ENCODE measurements at regions not wholly inside any gene's neighbourhood (a gene's known extent, or its start where the extent isn't known, plus 50 kb on each side); places are given as distances from the start of the nearest gene placed in this dataset.

- H4K20me1 ChIP-seq = no peaks in the 10 kb centered on the region
- TF ChIP-seq Cebpa-rat (IDR thresholded peaks at IDR 0.05) = no peak
- H3K27me3 ChIP-seq = no peaks in the 10 kb centered on the region
- H3K36me3 ChIP-seq = no peaks in the 10 kb centered on the region
- H3K4me1 ChIP-seq = peaks cover 11% of the 10 kb centered on the region
- no peak overlapping the region for H3K4me2 ChIP-seq
- no peak overlapping the region for H3K9ac ChIP-seq
- H3K27ac ChIP-seq = no peak overlapping the region
- H3K4me3 ChIP-seq = no peak overlapping the region
- H3K9me3 ChIP-seq = no peaks in the 10 kb centered on the region
Measured at GRCh38 chr21:35696644-35697043, 363.7 kb downstream of the SETD4 start.

- Histone ChIP-seq H3K4me2 (no peak overlapping the region), H3K36me3 (no peaks in the 10 kb centered on the region), H3K9me3 (peaks cover 13% of the 10 kb centered on the region), H3K4me3 (no peak overlapping the region), H4K20me1 (no peaks in the 10 kb centered on the region), H3K27me3 (no peaks in the 10 kb centered on the region), H3K27ac (no peak overlapping the region), H3K4me1 (peaks cover 12% of the 10 kb centered on the region), H3K9ac (no peak overlapping the region)
- no peak for TF ChIP-seq Cebpa-rat (IDR thresholded peaks at IDR 0.05)
Measured at GRCh38 chr21:35692311-35692710, 368.0 kb downstream of the SETD4 start.

DNA sequence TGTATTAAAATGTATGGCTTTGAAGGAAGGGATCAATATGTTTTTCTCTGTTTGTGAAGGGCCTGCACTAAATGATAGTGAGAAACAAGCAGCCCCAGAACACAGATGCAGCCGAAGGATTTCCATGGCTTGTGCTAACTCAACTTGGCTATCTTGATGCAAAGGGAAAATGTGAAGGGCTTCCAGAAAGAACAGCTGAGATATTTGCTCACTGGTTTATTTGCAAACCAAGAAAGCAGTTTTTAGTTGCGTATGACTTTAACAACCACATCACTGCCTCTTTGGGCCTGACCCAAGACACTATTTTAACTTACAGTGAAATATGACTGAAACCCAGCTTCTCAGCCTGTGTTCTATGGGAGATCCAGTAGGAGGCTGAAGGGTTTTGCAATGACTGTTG, 369.9 kb downstream of the SETD4 start:
- no peak overlapping the region for H3K27ac ChIP-seq
- no peak overlapping the region for H3K4me2 ChIP-seq
- no peak overlapping the region for H3K4me3 ChIP-seq
- H3K9ac ChIP-seq = no peak overlapping the region
- no peaks in the 10 kb centered on the region for H3K27me3 ChIP-seq
- H3K9me3 ChIP-seq = peaks cover 13% of the 10 kb centered on the region
- no peaks in the 10 kb centered on the region for H4K20me1 ChIP-seq
- TF ChIP-seq Cebpa-rat (IDR thresholded peaks at IDR 0.05) = no peak
- peaks cover 9% of the 10 kb centered on the region for H3K4me1 ChIP-seq
- no peaks in the 10 kb centered on the region for H3K36me3 ChIP-seq

DNA sequence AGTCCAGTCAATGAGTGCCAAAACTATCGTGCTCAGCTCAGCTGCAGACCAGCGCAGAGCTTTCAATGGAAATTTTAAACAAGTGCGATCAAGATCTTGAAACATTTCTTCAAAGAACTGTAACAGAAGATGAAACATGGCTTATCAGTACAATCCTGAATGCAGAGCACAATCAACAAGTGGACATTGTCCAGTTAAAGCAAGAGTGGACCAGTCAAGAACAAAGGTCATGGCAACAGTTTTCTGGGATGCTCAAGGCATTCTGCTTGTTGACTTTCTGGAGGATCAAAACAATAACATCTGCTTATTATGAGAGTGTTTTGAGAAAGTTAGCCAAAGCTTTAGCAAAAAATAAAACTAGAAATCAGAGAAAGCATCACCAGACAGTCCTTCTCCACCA, 374.2 kb downstream of the SETD4 start:
- no peak overlapping the region for H3K27ac ChIP-seq
- H4K20me1 ChIP-seq = no peaks in the 10 kb centered on the region
- no peaks in the 10 kb centered on the region for H3K27me3 ChIP-seq
- TF ChIP-seq Cebpa-rat (IDR thresholded peaks at IDR 0.05) = no peak
- no peak overlapping the region for H3K9ac ChIP-seq
- H3K9me3 ChIP-seq = peaks cover 9% of the 10 kb centered on the region
- H3K4me3 ChIP-seq = no peak overlapping the region
- H3K36me3 ChIP-seq = no peaks in the 10 kb centered on the region
- H3K4me2 ChIP-seq = no peak overlapping the region
- H3K4me1 ChIP-seq = peaks cover 3% of the 10 kb centered on the region

DNA sequence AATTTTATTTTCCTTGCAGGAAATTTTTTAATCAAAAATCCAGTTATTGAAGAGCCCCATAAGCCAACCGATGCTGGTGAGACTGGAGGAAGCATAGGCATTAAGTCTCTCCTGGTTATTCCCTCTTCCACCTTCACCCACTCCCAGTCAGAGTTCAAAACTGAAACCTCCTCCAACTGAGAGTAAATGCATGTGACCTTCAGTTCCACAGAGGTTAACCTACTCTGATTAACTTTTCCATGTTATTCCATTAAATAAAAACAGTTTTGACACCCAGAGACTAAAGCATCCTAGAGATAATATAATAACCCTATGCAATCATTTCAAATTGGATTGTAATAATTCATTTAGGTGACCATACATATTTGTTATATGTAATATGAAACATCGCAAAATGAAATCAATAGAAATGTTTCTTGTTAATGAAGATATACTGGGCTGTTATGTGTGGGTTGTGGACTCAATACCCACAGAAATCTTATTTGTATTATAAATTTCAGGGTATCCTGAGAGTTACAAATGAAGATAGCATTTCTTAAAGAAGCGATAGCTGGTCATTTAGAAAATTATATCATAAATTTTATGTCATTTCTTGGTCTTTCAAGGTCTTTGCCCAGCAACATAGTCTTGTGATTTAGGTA, 376.5 kb downstream of the SETD4 start:
- Histone ChIP-seq H4K20me1 (no peaks in the 10 kb centered on the region), H3K4me2 (no peak overlapping the region), H3K27ac (no peak overlapping the region), H3K36me3 (no peaks in the 10 kb centered on the region), H3K9ac (no peak overlapping the region), H3K4me1 (no peaks in the 10 kb centered on the region), H3K9me3 (no peaks in the 10 kb centered on the region), H3K4me3 (no peak overlapping the region), H3K27me3 (no peaks in the 10 kb centered on the region)
- TF ChIP-seq Cebpa-rat (IDR thresholded peaks at IDR 0.05) = no peak

GRCh38 chr21:35682904-35683549, 377.3 kb downstream of the SETD4 start:
- Histone ChIP-seq H3K9me3 (no peaks in the 10 kb centered on the region), H3K27ac (no peak overlapping the region), H3K9ac (no peak overlapping the region), H3K4me3 (no peak overlapping the region), H3K27me3 (no peaks in the 10 kb centered on the region), H4K20me1 (no peaks in the 10 kb centered on the region), H3K36me3 (no peaks in the 10 kb centered on the region), H3K4me1 (no peaks in the 10 kb centered on the region), H3K4me2 (no peak overlapping the region)
- no peak for TF ChIP-seq Cebpa-rat (IDR thresholded peaks at IDR 0.05)

- no peaks in the 10 kb centered on the region for H3K27me3 ChIP-seq
- no peaks in the 10 kb centered on the region for H3K9me3 ChIP-seq
- no peak overlapping the region for H3K27ac ChIP-seq
- no peaks in the 10 kb centered on the region for H3K4me1 ChIP-seq
- no peak overlapping the region for H3K4me2 ChIP-seq
- H3K4me3 ChIP-seq = no peak overlapping the region
- H4K20me1 ChIP-seq = no peaks in the 10 kb centered on the region
- TF ChIP-seq Cebpa-rat (IDR thresholded peaks at IDR 0.05) = no peak
- H3K9ac ChIP-seq = no peak overlapping the region
- no peaks in the 10 kb centered on the region for H3K36me3 ChIP-seq
Measured at GRCh38 chr21:35681946-35682345, 378.4 kb downstream of the SETD4 start.

DNA sequence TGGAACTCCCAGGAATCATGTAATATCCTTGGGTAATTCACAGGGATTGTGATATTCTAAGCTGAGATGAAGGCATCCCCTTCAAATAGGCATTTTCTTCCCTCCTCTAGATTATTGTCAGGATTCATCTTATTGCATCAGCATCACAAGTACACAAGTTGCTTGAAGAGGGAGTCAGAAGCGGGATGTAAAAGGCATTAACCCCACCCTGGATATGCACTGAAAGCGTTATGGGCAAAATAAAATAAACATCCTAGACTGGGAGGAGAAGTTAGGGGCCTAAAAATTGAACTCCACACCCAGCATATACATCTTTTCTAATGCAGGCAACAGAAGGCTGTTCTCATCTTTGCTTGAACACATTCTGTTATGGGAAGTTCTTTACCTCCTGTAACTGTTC, 381.2 kb downstream of the SETD4 start:
- no peak overlapping the region for H3K27ac ChIP-seq
- no peaks in the 10 kb centered on the region for H3K27me3 ChIP-seq
- no peaks in the 10 kb centered on the region for H3K9me3 ChIP-seq
- H3K4me1 ChIP-seq = no peaks in the 10 kb centered on the region
- no peaks in the 10 kb centered on the region for H4K20me1 ChIP-seq
- H3K4me2 ChIP-seq = no peak overlapping the region
- H3K9ac ChIP-seq = no peak overlapping the region
- H3K36me3 ChIP-seq = no peaks in the 10 kb centered on the region
- no peak for TF ChIP-seq Cebpa-rat (IDR thresholded peaks at IDR 0.05)
- no peak overlapping the region for H3K4me3 ChIP-seq

GRCh38 chr21:35678393-35678792, 381.9 kb downstream of the SETD4 start:
- Histone ChIP-seq H3K4me2 (no peak overlapping the region), H3K4me1 (no peaks in the 10 kb centered on the region), H3K9me3 (no peaks in the 10 kb centered on the region), H4K20me1 (no peaks in the 10 kb centered on the region), H3K9ac (no peak overlapping the region), H3K36me3 (no peaks in the 10 kb centered on the region), H3K4me3 (no peak overlapping the region), H3K27me3 (no peaks in the 10 kb centered on the region), H3K27ac (no peak overlapping the region)
- no peak for TF ChIP-seq Cebpa-rat (IDR thresholded peaks at IDR 0.05)

GRCh38 chr21:35677298-35677841, 383.0 kb downstream of the SETD4 start:
- no peak overlapping the region for H3K27ac ChIP-seq
- H3K9me3 ChIP-seq = no peaks in the 10 kb centered on the region
- H3K36me3 ChIP-seq = no peaks in the 10 kb centered on the region
- no peaks in the 10 kb centered on the region for H4K20me1 ChIP-seq
- H3K27me3 ChIP-seq = no peaks in the 10 kb centered on the region
- H3K4me3 ChIP-seq = no peak overlapping the region
- no peak overlapping the region for H3K9ac ChIP-seq
- H3K4me1 ChIP-seq = no peaks in the 10 kb centered on the region
- H3K4me2 ChIP-seq = no peak overlapping the region
- no peak for TF ChIP-seq Cebpa-rat (IDR thresholded peaks at IDR 0.05)
